CD4-positive, alpha-beta T cell treated with Interleukin-1 beta for 1 hour (primary cell): ENCODE measurements at regions not wholly inside any gene's neighbourhood (a gene's known extent, or its start where the extent isn't known, plus 50 kb on each side); places are given as distances from the start of the nearest gene placed in this dataset.
"Not testable (repeated sequence)": the region's sequence is repeated elsewhere in the genome, so short reads cannot be mapped to it uniquely, and the experiment has no call there.

Experiments
- DNase-seq, 2 donors: peaks; one replicate each; pipeline ENCODE4 v3.0.0-alpha.2; 2020 to 2022

- DNase-seq, result no peak
Measured at GRCh38 chr16:86078121-86078600, 179.2 kb downstream of the IRF8 start.

- not testable (repeated sequence) for DNase-seq
Measured at GRCh38 chr16:86078711-86079110, 179.7 kb downstream of the IRF8 start.

- no peak for DNase-seq
Measured at GRCh38 chr16:86079255-86079885, 180.4 kb downstream of the IRF8 start.

GRCh38 chr16:86080131-86080875 lies 181.3 kb downstream of the IRF8 start:
- DNase-seq, result no peak

- no peak for DNase-seq
Measured at GRCh38 chr16:86080982-86081381, 182.0 kb downstream of the IRF8 start.

GRCh38 chr16:86082418-86083030 lies 183.6 kb downstream of the IRF8 start:
- no peak for DNase-seq

GRCh38 chr16:86083382-86084002 lies 184.5 kb downstream of the IRF8 start:
- no peak for DNase-seq

GRCh38 chr16:86085161-86085611 lies 186.2 kb downstream of the IRF8 start:
- DNase-seq, result no peak

GRCh38 chr16:86085795-86086194 lies 186.8 kb downstream of the IRF8 start:
- DNase-seq, result no peak

- DNase-seq, result no peak
Measured at GRCh38 chr16:86086471-86086870, 187.5 kb downstream of the IRF8 start.

- DNase-seq, result no peak
Measured at GRCh38 chr16:86087011-86087895, 188.3 kb downstream of the IRF8 start.

GRCh38 chr16:86087896-86088230 lies 188.9 kb downstream of the IRF8 start:
- no peak for DNase-seq

- DNase-seq, result no peak
Measured at GRCh38 chr16:86088287-86088686, 189.3 kb downstream of the IRF8 start.

- no peak for DNase-seq
Measured at GRCh38 chr16:86088816-86089215, 189.9 kb downstream of the IRF8 start.

- no peak for DNase-seq
Measured at GRCh38 chr16:86089334-86089900, 190.5 kb downstream of the IRF8 start.

GRCh38 chr16:86089991-86090390 lies 191.0 kb downstream of the IRF8 start:
- DNase-seq, result no peak

- no peak for DNase-seq
Measured at GRCh38 chr16:86090461-86091170, 191.7 kb downstream of the IRF8 start.

GRCh38 chr16:86091976-86092375 lies 193.0 kb downstream of the IRF8 start:
- no peak for DNase-seq

GRCh38 chr16:86092586-86093480 lies 193.9 kb downstream of the IRF8 start:
- no peak for DNase-seq
